ENCODE measurements at regions not wholly inside any gene's neighbourhood (a gene's known extent, or its start where the extent isn't known, plus 50 kb on each side); places are given as distances from the start of the nearest gene placed in this dataset.

DNA sequence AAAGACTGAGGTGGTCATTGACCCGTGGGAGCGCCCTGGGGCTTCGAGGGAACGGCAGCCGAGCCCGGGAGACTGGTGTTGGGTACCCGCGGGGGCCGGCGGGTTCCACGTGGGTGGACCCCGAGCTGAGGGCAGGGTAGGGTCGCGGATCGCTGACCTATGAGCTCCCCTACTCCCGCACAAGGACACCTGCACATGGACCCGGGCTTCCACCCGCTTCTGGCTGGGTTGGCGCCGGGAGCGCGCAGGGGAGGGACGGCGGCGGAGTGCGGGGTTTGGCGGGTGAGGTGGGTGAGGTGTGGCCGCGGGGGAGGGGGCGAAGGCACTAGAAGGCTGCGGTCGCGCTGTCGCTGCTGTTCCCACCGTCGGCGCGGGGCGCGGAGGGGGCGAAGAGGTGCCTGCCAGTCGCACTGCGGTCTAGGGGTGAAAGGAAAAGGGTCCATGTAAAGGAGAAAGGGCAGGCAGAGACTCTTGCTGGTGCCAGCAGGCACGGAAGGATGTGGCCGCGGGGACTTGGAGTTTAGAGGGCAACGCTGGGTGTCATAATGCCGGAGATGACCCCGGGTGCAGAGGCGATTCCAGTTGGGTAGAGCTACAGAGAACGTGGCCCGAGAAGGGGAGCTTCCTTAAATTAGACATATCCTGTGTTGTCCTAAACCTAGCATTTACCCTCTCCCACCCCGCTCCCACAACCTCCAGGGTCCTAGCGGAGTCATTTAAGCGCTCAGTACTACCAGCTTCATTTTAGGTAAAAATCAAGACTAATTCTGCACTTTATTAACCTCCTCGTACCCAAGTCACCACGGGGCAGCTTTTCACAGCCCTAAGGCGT lies 245.9 kb upstream of the TOPAZ1 start:
- TF ChIP-seq, protein P1, sequence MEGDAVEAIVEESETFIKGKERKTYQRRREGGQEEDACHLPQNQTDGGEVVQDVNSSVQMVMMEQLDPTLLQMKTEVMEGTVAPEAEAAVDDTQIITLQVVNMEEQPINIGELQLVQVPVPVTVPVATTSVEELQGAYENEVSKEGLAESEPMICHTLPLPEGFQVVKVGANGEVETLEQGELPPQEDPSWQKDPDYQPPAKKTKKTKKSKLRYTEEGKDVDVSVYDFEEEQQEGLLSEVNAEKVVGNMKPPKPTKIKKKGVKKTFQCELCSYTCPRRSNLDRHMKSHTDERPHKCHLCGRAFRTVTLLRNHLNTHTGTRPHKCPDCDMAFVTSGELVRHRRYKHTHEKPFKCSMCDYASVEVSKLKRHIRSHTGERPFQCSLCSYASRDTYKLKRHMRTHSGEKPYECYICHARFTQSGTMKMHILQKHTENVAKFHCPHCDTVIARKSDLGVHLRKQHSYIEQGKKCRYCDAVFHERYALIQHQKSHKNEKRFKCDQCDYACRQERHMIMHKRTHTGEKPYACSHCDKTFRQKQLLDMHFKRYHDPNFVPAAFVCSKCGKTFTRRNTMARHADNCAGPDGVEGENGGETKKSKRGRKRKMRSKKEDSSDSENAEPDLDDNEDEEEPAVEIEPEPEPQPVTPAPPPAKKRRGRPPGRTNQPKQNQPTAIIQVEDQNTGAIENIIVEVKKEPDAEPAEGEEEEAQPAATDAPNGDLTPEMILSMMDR (IDR thresholded peaks at IDR 0.05; ENCODE audit: insufficient read depth, low read depth, low read length) = no peak
- no peak overlapping the region for H3K4me3 ChIP-seq (ENCODE audit: low read depth, low read length)
- DNase-seq (ENCODE audit: low read depth) = no peak

GRCh38 chr3:43996379-43997301 lies 245.0 kb upstream of the TOPAZ1 start:
- TF ChIP-seq, protein P1 (IDR thresholded peaks at IDR 0.05; ENCODE audit: insufficient read depth, low read depth, low read length) = peak; percentile 5
- no peak for DNase-seq (ENCODE audit: low read depth)
- H3K4me3 ChIP-seq (ENCODE audit: low read depth, low read length) = peak overlapping the region; percentile 29

- no peak for DNase-seq (ENCODE audit: low read depth)
- TF ChIP-seq, protein P1 (IDR thresholded peaks at IDR 0.05; ENCODE audit: insufficient read depth, low read depth, low read length) = no peak
- H3K4me3 ChIP-seq (ENCODE audit: low read depth, low read length) = no peak overlapping the region
Observed at GRCh38 chr3:43997316-43997715, 244.4 kb upstream of the TOPAZ1 start.

- H3K4me3 ChIP-seq (ENCODE audit: low read depth, low read length) = no peak overlapping the region
- no peak for DNase-seq (ENCODE audit: low read depth)
Observed at GRCh38 chr3:43997788-43998369, 243.8 kb upstream of the TOPAZ1 start.

GRCh38 chr3:43998370-43998835 lies 243.3 kb upstream of the TOPAZ1 start:
- H3K4me3 ChIP-seq (ENCODE audit: low read depth, low read length) = peak overlapping the region; percentile 43
- DNase-seq (ENCODE audit: low read depth) = no peak
- TF ChIP-seq, protein P1 (IDR thresholded peaks at IDR 0.05; ENCODE audit: insufficient read depth, low read depth, low read length) = no peak

More at GRCh38 chr3:43997788-43998369, 243.8 kb upstream of the TOPAZ1 start:
- TF ChIP-seq, protein P1 (IDR thresholded peaks at IDR 0.05; ENCODE audit: insufficient read depth, low read depth, low read length) = no peak

Measured in fibroblast of villous mesenchyme (primary cell).